Endothelial cell of umbilical vein (primary cell): ENCODE measurements at regions not wholly inside any gene's neighbourhood (a gene's known extent, or its start where the extent isn't known, plus 50 kb on each side); places are given as distances from the start of the nearest gene placed in this dataset.

Source experiments
- BruUV-seq: library from RNA; stranded (reverse); fragments of 400-500 nt; replicated peaks from 2 replicates; lab custom pipeline; 2021; lab: Mats Ljungman, UMichigan
- CTCF ChIA-PET: fragments of 300-600, 350-600 bp; sonication (Branson Sonifier 250); formaldehyde crosslinking; loops from one replicate; lab custom pipeline; 2021; ENCODE audit warnings: antibody characterized with exemption, inconsistent platforms; lab: Charles Lee
- POLR2A ChIA-PET: fragments of 300-600, 350-600 bp; sonication (Branson Sonifier 250); formaldehyde crosslinking; loops from one replicate; lab custom pipeline; 2021; ENCODE audit warnings: antibody characterized with exemption, inconsistent platforms; lab: Charles Lee
- DNase-seq: peaks from one replicate; pipeline ENCODE4 v3.0.0-alpha.2; 2011; ENCODE audit warnings: low read depth, low spot score
- FAIRE-seq: peaks from 2 replicates; lab custom pipeline; 2011; peaks lifted over from hg19 to GRCh38; lab: Jason Lieb, UNC
- H2AFZ ChIP-seq: 2 replicates; pipeline ENCODE4 v1.6.0; 2012; ENCODE audit warnings: low read depth, low read length, control low read depth, inconsistent platforms
- H3K27ac ChIP-seq: 2 replicates; pipeline ENCODE4 v1.5.1; 2011; ENCODE audit warnings: low read depth, mild to moderate bottlenecking, control low read depth, low read length, moderate library complexity; ENCODE audit not compliant: insufficient read depth
- H3K27me3 ChIP-seq, 2 experiments: 2 replicates each; pipeline versions ENCODE4 v1.6.0 to v1.6.1; 2011; ENCODE audit warnings: low read length in 2 of 2, mixed read lengths in 1 of 2; ENCODE audit not compliant: control insufficient read depth in 2 of 2, insufficient read depth in 2 of 2
- H3K36me3 ChIP-seq, 2 experiments: 2 replicates in 1 of 2; 3 replicates in 1 of 2; pipeline ENCODE4 v1.5.1; 2011; ENCODE audit warnings: low read length in 2 of 2, mild to moderate bottlenecking in 1 of 2, moderate library complexity in 1 of 2; ENCODE audit not compliant: control insufficient read depth in 2 of 2, insufficient read depth in 2 of 2; ENCODE audit errors: extremely low read depth in 1 of 2
- H3K4me1 ChIP-seq: 3 replicates; pipeline ENCODE4 v1.5.1; 2011; ENCODE audit warnings: mild to moderate bottlenecking, low read length; ENCODE audit not compliant: control insufficient read depth, insufficient read depth; ENCODE audit errors: extremely low read depth
- H3K4me2 ChIP-seq: 2 replicates; pipeline ENCODE4 v1.6.1; 2011; ENCODE audit warnings: low read length, control low read depth, mixed read lengths; ENCODE audit not compliant: insufficient read depth
- H3K4me3 ChIP-seq, 3 experiments: fragments of 200-600 bp in 1 of 3; sonication (generic), shearing (Covaris generic) in 1 of 3; replicated peaks in 1 of 3; 2 replicates each; pipeline ENCODE4 v1.5.1; 2011 to 2016; ENCODE audit warnings: control low read depth in 3 of 3, low read length in 3 of 3, mild to moderate bottlenecking in 2 of 3, inconsistent platforms in 1 of 3, low read depth in 1 of 3, moderate library complexity in 1 of 3; ENCODE audit not compliant: insufficient read depth in 1 of 3
- H3K79me2 ChIP-seq: 2 replicates; pipeline ENCODE4 v1.6.0; 2012; ENCODE audit warnings: low read length, inconsistent platforms; ENCODE audit not compliant: control insufficient read depth, insufficient read depth
- H3K9ac ChIP-seq: replicated peaks from 2 replicates; pipeline ENCODE3; 2011; ENCODE audit warnings: low read length, control low read depth; ENCODE audit not compliant: insufficient read depth; ENCODE audit errors: extremely low read depth
- H3K9me1 ChIP-seq: replicated peaks from 3 replicates; pipeline ENCODE4 v1.6.0; 2011; ENCODE audit warnings: mild to moderate bottlenecking, low read length; ENCODE audit not compliant: control insufficient read depth, insufficient read depth; ENCODE audit errors: extremely low read depth
- H3K9me3 ChIP-seq: replicated peaks from 2 replicates; pipeline ENCODE4 v1.5.1; 2012; ENCODE audit warnings: low read length, inconsistent platforms; ENCODE audit not compliant: control insufficient read depth, insufficient read depth
- H4K20me1 ChIP-seq: replicated peaks from 2 replicates; pipeline ENCODE3; 2011; ENCODE audit warnings: mild to moderate bottlenecking, low read length; ENCODE audit not compliant: control insufficient read depth, insufficient read depth; ENCODE audit errors: extremely low read depth
- CTCF ChIP-seq, 2 donors: IDR thresholded peaks; 1 replicate in 1 of 2; 2 replicates in 1 of 2; pipeline ENCODE4 v1.5.1; 2011; ENCODE audit warnings: low read length in 2 of 2, mild to moderate bottlenecking in 2 of 2, moderate library complexity in 2 of 2, control low read depth in 1 of 2, inconsistent platforms in 1 of 2, low read depth in 1 of 2; ENCODE audit not compliant: insufficient read depth in 1 of 2; ENCODE audit errors: extremely low read depth in 1 of 2
- EZH2 ChIP-seq: IDR thresholded peaks from 2 replicates; pipeline ENCODE4 v1.6.1; 2012; ENCODE audit warnings: borderline replicate concordance, low read depth, mild to moderate bottlenecking, moderate library complexity, low read length, inconsistent platforms; ENCODE audit not compliant: severe bottlenecking
- FOS ChIP-seq: IDR thresholded peaks from 2 replicates; pipeline ENCODE4 v1.6.1; 2011; ENCODE audit warnings: mild to moderate bottlenecking, low read length, moderate library complexity, borderline replicate concordance; ENCODE audit not compliant: insufficient read depth
- GATA2 ChIP-seq: IDR thresholded peaks from 2 replicates; pipeline ENCODE4 v1.7.0; 2011; ENCODE audit warnings: low read depth, mild to moderate bottlenecking, moderate library complexity, mixed read lengths, low read length; ENCODE audit not compliant: insufficient read length, insufficient read depth
- JUN ChIP-seq: IDR thresholded peaks from 2 replicates; pipeline ENCODE4 v1.6.1; 2011; ENCODE audit warnings: borderline replicate concordance, low read depth; ENCODE audit not compliant: insufficient read length, insufficient read depth
- MAX ChIP-seq: IDR thresholded peaks from 2 replicates; pipeline ENCODE4 v1.6.1; 2011; ENCODE audit not compliant: insufficient read depth, insufficient read length
- MYC ChIP-seq: IDR thresholded peaks from one replicate; pipeline ENCODE4 v1.6.1; 2011; ENCODE audit warnings: mild to moderate bottlenecking, low read depth, low read length
- POLR2A ChIP-seq: IDR thresholded peaks from 2 replicates; pipeline ENCODE4 v1.6.1; 2012; ENCODE audit warnings: low read depth, mild to moderate bottlenecking, control low read depth, low read length
- POLR2AphosphoS5 ChIP-seq: IDR thresholded peaks from 2 replicates; pipeline ENCODE4 v1.6.1; 2012; ENCODE audit warnings: low read depth, mild to moderate bottlenecking, control low read depth, low read length, moderate library complexity; ENCODE audit not compliant: insufficient read depth
- dilution Hi-C: fragments of 300-500 bp; cut with MboI; formaldehyde crosslinking; loops from one replicate; pipeline ENCODE4 v1.15.0; 2019; ENCODE audit warnings: low sequenced_read_pairs; ENCODE audit not compliant: extremely low pct_ligation_motif_present
- intact Hi-C: fragments of 100-400 bp; cut with micrococcal nuclease; formaldehyde crosslinking; loops from one replicate; pipeline ENCODE4 v1.10.0; 2022

GRCh38 chr6:121619987-121620740 is 184.7 kb downstream of the GJA1 start:
- no peak overlapping the region for H3K9ac ChIP-seq
- no peaks in the 10 kb centered on the region for H3K9me1 ChIP-seq
- FAIRE-seq (no peak), DNase-seq (no peak)
- CTCF ChIA-PET = no interaction called here
- no peak overlapping the region for H2AFZ ChIP-seq
- H3K4me3 ChIP-seq = no peak overlapping the region
- no peak for TF ChIP-seq FOS
- no peak for TF ChIP-seq JUN
- no peak for TF ChIP-seq MAX
- no peak for TF ChIP-seq CTCF (IDR thresholded peaks at IDR 0.05; ENCODE audit: extremely low read depth in 1 of 2, insufficient read depth in 1 of 2, low read depth in 1 of 2, low read length in 2 of 2)
- no peak for TF ChIP-seq POLR2AphosphoS5
- TF ChIP-seq MYC = no peak
- no peak for TF ChIP-seq POLR2A
- TF ChIP-seq GATA2 = no peak
- no peak for TF ChIP-seq EZH2
- intact Hi-C loops = loop anchor here (10.0 kb wide), 1 partner anchor 415 kb away; no protein-coding TSS in a partner anchor
- H3K79me2 ChIP-seq = no peaks in the 10 kb centered on the region
- H3K27ac ChIP-seq = no peak overlapping the region
- no peak overlapping the region for H3K4me2 ChIP-seq
- no TSS peak for BruUV-seq
- dilution Hi-C loops = no loop called here
- POLR2A ChIA-PET = no interaction called here
- no peaks in the 10 kb centered on the region for H4K20me1 ChIP-seq
- H3K36me3 ChIP-seq = no peaks in the 10 kb centered on the region
- H3K9me3 ChIP-seq = no peaks in the 10 kb centered on the region
- H3K27me3 ChIP-seq = no peaks in the 10 kb centered on the region
- no peaks in the 10 kb centered on the region for H3K4me1 ChIP-seq
